ENCODE measurements at regions not wholly inside any gene's neighbourhood (a gene's known extent, or its start where the extent isn't known, plus 50 kb on each side); places are given as distances from the start of the nearest gene placed in this dataset.
"Not testable (repeated sequence)": the region's sequence is repeated elsewhere in the genome, so short reads cannot be mapped to it uniquely, and the experiment has no call there.

- Histone ChIP-seq H3K4me3 (ENCODE audit: insufficient read depth, low read length) (no peak overlapping the region), H2AFZ (ENCODE audit: low read length) (no peak overlapping the region), H3K4me1 (ENCODE audit: insufficient read depth, low read length) (no peaks in the 10 kb centered on the region), H3K79me2 (ENCODE audit: insufficient read depth, low read length) (no peaks in the 10 kb centered on the region), H3K4me2 (ENCODE audit: insufficient read depth, low read length) (no peak overlapping the region), H3K27me3 (ENCODE audit: insufficient read depth, low read length) (no peaks in the 10 kb centered on the region), H4K20me1 (ENCODE audit: insufficient read depth, low read length) (no peaks in the 10 kb centered on the region), H3K27ac (ENCODE audit: low read depth, low read length) (no peak overlapping the region), H3K9me3 (ENCODE audit: low read depth, low read length) (no peaks in the 10 kb centered on the region), H3K36me3 (ENCODE audit: insufficient read depth, low read length) (no peaks in the 10 kb centered on the region)
- no peak for DNase-seq (ENCODE audit: insufficient read length, low spot score, missing footprints)
- TF ChIP-seq CTCF (IDR thresholded peaks at IDR 0.05; ENCODE audit: extremely low read depth, low read depth, low read length): no peak
These were observed 118.8 kb downstream of the ZNF467 start for GRCh38 chr7:149654588-149654987.

- H3K27me3 ChIP-seq (ENCODE audit: insufficient read depth, low read length); H3K4me2 ChIP-seq (ENCODE audit: insufficient read depth, low read length); H2AFZ ChIP-seq (ENCODE audit: low read length); H4K20me1 ChIP-seq (ENCODE audit: insufficient read depth, low read length); H3K36me3 ChIP-seq (ENCODE audit: insufficient read depth, low read length); H3K79me2 ChIP-seq (ENCODE audit: insufficient read depth, low read length); H3K4me3 ChIP-seq (ENCODE audit: insufficient read depth, low read length); H3K27ac ChIP-seq (ENCODE audit: low read depth, low read length); H3K4me1 ChIP-seq (ENCODE audit: insufficient read depth, low read length); H3K9me3 ChIP-seq (ENCODE audit: low read depth, low read length); DNase-seq (ENCODE audit: insufficient read length, low spot score, missing footprints): not testable (repeated sequence)
These were observed 123.2 kb downstream of the ZNF467 start for GRCh38 chr7:149650190-149650589.

- H3K27ac ChIP-seq (ENCODE audit: low read depth, low read length): no peak overlapping the region
- no peak for TF ChIP-seq CTCF (IDR thresholded peaks at IDR 0.05; ENCODE audit: extremely low read depth, low read depth, low read length)
- no peaks in the 10 kb centered on the region for H3K27me3 ChIP-seq (ENCODE audit: insufficient read depth, low read length)
These were observed 128.6 kb downstream of the ZNF467 start for GRCh38 chr7:149644754-149645153.

GRCh38 chr7:149642589-149642988 lies 130.8 kb downstream of the ZNF467 start:
- DNase-seq (ENCODE audit: insufficient read length, low spot score, missing footprints): no peak
- no peaks in the 10 kb centered on the region for H4K20me1 ChIP-seq (ENCODE audit: insufficient read depth, low read length)
- no peaks in the 10 kb centered on the region for H3K4me1 ChIP-seq (ENCODE audit: insufficient read depth, low read length)
- no peak overlapping the region for H2AFZ ChIP-seq (ENCODE audit: low read length)
- no peak for TF ChIP-seq CTCF (IDR thresholded peaks at IDR 0.05; ENCODE audit: extremely low read depth, low read depth, low read length)
- H3K27me3 ChIP-seq (ENCODE audit: insufficient read depth, low read length): no peaks in the 10 kb centered on the region
- H3K9me3 ChIP-seq (ENCODE audit: low read depth, low read length): no peaks in the 10 kb centered on the region
- H3K79me2 ChIP-seq (ENCODE audit: insufficient read depth, low read length): no peaks in the 10 kb centered on the region
- no peak overlapping the region for H3K4me3 ChIP-seq (ENCODE audit: insufficient read depth, low read length)
- no peak overlapping the region for H3K27ac ChIP-seq (ENCODE audit: low read depth, low read length)
- H3K4me2 ChIP-seq (ENCODE audit: insufficient read depth, low read length): no peak overlapping the region
- H3K36me3 ChIP-seq (ENCODE audit: insufficient read depth, low read length): no peaks in the 10 kb centered on the region

More at GRCh38 chr7:149644754-149645153, 128.6 kb downstream of the ZNF467 start:
- DNase-seq (ENCODE audit: insufficient read length, low spot score, missing footprints): no peak
- H2AFZ ChIP-seq (ENCODE audit: low read length): no peak overlapping the region
- no peaks in the 10 kb centered on the region for H4K20me1 ChIP-seq (ENCODE audit: insufficient read depth, low read length)
- no peak overlapping the region for H3K4me3 ChIP-seq (ENCODE audit: insufficient read depth, low read length)
- H3K79me2 ChIP-seq (ENCODE audit: insufficient read depth, low read length): no peaks in the 10 kb centered on the region
- H3K4me1 ChIP-seq (ENCODE audit: insufficient read depth, low read length): no peaks in the 10 kb centered on the region
- H3K9me3 ChIP-seq (ENCODE audit: low read depth, low read length): no peaks in the 10 kb centered on the region
- no peak overlapping the region for H3K4me2 ChIP-seq (ENCODE audit: insufficient read depth, low read length)
- H3K36me3 ChIP-seq (ENCODE audit: insufficient read depth, low read length): no peaks in the 10 kb centered on the region

Measured in osteoblast (primary cell).